Vagina (tissue), 2 donors: ENCODE measurements at regions not wholly inside any gene's neighbourhood (a gene's known extent, or its start where the extent isn't known, plus 50 kb on each side); places are given as distances from the start of the nearest gene placed in this dataset.

Source experiments
- CTCF ChIP-seq, 3 experiments: fragments of 450-650 bp in 2 of 3; fragments of 200-600 bp in 1 of 3; sonication (generic) in 1 of 3; IDR thresholded peaks; one replicate each; pipeline ENCODE4 v1.5.1; 2017 to 2019; ENCODE audit warnings: antibody characterized with exemption in 3 of 3, mild to moderate bottlenecking in 2 of 3, moderate library complexity in 2 of 3
- POLR2A ChIP-seq, 2 donors: fragments of 450-650 bp; IDR thresholded peaks; one replicate each; pipeline ENCODE4 v1.6.1; 2017; ENCODE audit warnings: antibody characterized with exemption in 2 of 2, mild to moderate bottlenecking in 2 of 2, moderate library complexity in 2 of 2

- TF ChIP-seq CTCF (IDR thresholded peaks at IDR 0.05) (no peak), POLR2A (IDR thresholded peaks at IDR 0.05) (no peak)
These were observed 185.8 kb upstream of the DDI1 start for GRCh38 chr11:103850419-103851165.
